H1 (cell line): ENCODE measurements at regions not wholly inside any gene's neighbourhood (a gene's known extent, or its start where the extent isn't known, plus 50 kb on each side); places are given as distances from the start of the nearest gene placed in this dataset.

Experiments used
- CTCF ChIA-PET: fragments of 300-600 bp; sonication (Branson Sonifier 250); formaldehyde crosslinking; loops from one replicate; lab custom pipeline; 2021; ENCODE audit not compliant: partially characterized antibody; lab: Charles Lee
- POLR2A ChIA-PET: fragments of 300-600 bp; sonication (Branson Sonifier 250); formaldehyde crosslinking; loops from one replicate; lab custom pipeline; 2021; ENCODE audit warnings: inconsistent platforms; ENCODE audit not compliant: partially characterized antibody; lab: Charles Lee
- DNase-seq, 2 experiments: peaks; one replicate each; pipeline versions ENCODE4 v3.0.0 to v3.0.0-alpha.2; 2010 to 2022; ENCODE audit warnings: low spot score in 2 of 2, low read depth in 1 of 2, mixed read lengths in 1 of 2
- FAIRE-seq: peaks from 2 replicates; lab custom pipeline; 2011; peaks lifted over from hg19 to GRCh38; lab: Jason Lieb, UNC
- H2AFZ ChIP-seq: 2 replicates; pipeline ENCODE4 v1.8.1; 2012; ENCODE audit warnings: low read length, inconsistent platforms
- H2AK5ac ChIP-seq: 2 replicates; pipeline ENCODE4 v1.6.1; 2013; ENCODE audit warnings: low read depth, low read length
- H2BK120ac ChIP-seq: replicated peaks from 2 replicates; pipeline ENCODE3; 2013; ENCODE audit warnings: low read depth, low read length, inconsistent platforms
- H2BK12ac ChIP-seq: 2 replicates; pipeline ENCODE4 v1.6.1; 2013; ENCODE audit warnings: low read depth, low read length
- H2BK15ac ChIP-seq: 2 replicates; pipeline ENCODE4 v1.6.1; 2013; ENCODE audit warnings: low read length
- H2BK20ac ChIP-seq: 2 replicates; pipeline ENCODE4 v1.6.1; 2013; ENCODE audit warnings: low read length
- H2BK5ac ChIP-seq: 2 replicates; pipeline ENCODE4 v1.6.1; 2013; ENCODE audit warnings: low read depth, low read length
- H3K14ac ChIP-seq: 2 replicates; pipeline ENCODE4 v1.6.1; 2013; ENCODE audit warnings: inconsistent platforms; ENCODE audit not compliant: insufficient read length
- H3K18ac ChIP-seq: 2 replicates; pipeline ENCODE4 v1.6.1; 2013; ENCODE audit warnings: low read length; ENCODE audit errors: extremely low read depth
- H3K23ac ChIP-seq: 2 replicates; pipeline ENCODE4 v1.6.1; 2013; ENCODE audit warnings: inconsistent platforms; ENCODE audit not compliant: insufficient read length
- H3K23me2 ChIP-seq: 2 replicates; pipeline ENCODE4 v1.6.1; 2013; ENCODE audit warnings: low read depth, low read length
- H3K27ac ChIP-seq: 2 replicates; pipeline ENCODE4 v1.6.1; 2011; ENCODE audit warnings: low read depth, low read length, inconsistent platforms
- H3K27me3 ChIP-seq, 4 experiments: replicated peaks in 1 of 4; 1 replicate in 1 of 4; 2 replicates in 3 of 4; pipeline versions ENCODE4 v1.6.1 to v1.8.1; 2011 to 2013; ENCODE audit warnings: low read length in 3 of 4, mild to moderate bottlenecking in 3 of 4, inconsistent platforms in 2 of 4, mixed read lengths in 2 of 4, moderate library complexity in 1 of 4; ENCODE audit not compliant: control insufficient read depth in 3 of 4, insufficient read depth in 3 of 4; ENCODE audit errors: extremely low read depth in 1 of 4
- H3K36me3 ChIP-seq, 4 experiments: 2 replicates each; pipeline versions ENCODE4 v1.6.1 to v1.8.1; 2011 to 2013; ENCODE audit warnings: mild to moderate bottlenecking in 4 of 4, low read length in 3 of 4, moderate library complexity in 2 of 4, control low read depth in 1 of 4, inconsistent platforms in 1 of 4; ENCODE audit not compliant: insufficient read depth in 4 of 4, control insufficient read depth in 2 of 4
- H3K4ac ChIP-seq: replicated peaks from 2 replicates; pipeline ENCODE3; 2013; ENCODE audit warnings: low read length, low read depth, mixed read lengths, inconsistent platforms; ENCODE audit not compliant: insufficient read length
- H3K4me1 ChIP-seq, 4 experiments: replicated peaks in 1 of 4; 1 replicate in 1 of 4; 2 replicates in 3 of 4; pipeline versions ENCODE4 v1.6.1 to v1.8.1; 2011 to 2013; ENCODE audit warnings: low read length in 3 of 4, inconsistent platforms in 2 of 4, mixed read lengths in 1 of 4; ENCODE audit not compliant: insufficient read depth in 4 of 4, control insufficient read depth in 3 of 4
- H3K4me2 ChIP-seq, 2 experiments: 2 replicates each; pipeline versions ENCODE4 v1.6.1 to v1.8.1; 2011 to 2013; ENCODE audit warnings: low read depth in 2 of 2, low read length in 2 of 2, control low read depth in 1 of 2, inconsistent platforms in 1 of 2, mild to moderate bottlenecking in 1 of 2; ENCODE audit not compliant: insufficient read depth in 1 of 2
- H3K4me3 ChIP-seq, 4 experiments: fragments of 200-600, 300-600 bp in 1 of 4; sonication (generic), shearing (Covaris generic), sonication (Bioruptor Twin) in 1 of 4; 2 replicates each; pipeline versions ENCODE4 v1.5.1 to v1.8.1; 2011 to 2016; ENCODE audit warnings: low read length in 4 of 4, low read depth in 3 of 4, control low read depth in 2 of 4, inconsistent platforms in 2 of 4, mild to moderate bottlenecking in 2 of 4, mixed read lengths in 1 of 4, moderate library complexity in 1 of 4; ENCODE audit not compliant: insufficient read depth in 2 of 4; ENCODE audit errors: extremely low read depth in 1 of 4
- H3K56ac ChIP-seq: replicated peaks from 2 replicates; pipeline ENCODE3; 2013; ENCODE audit warnings: low read depth, mild to moderate bottlenecking, mixed read lengths, low read length, inconsistent platforms; ENCODE audit not compliant: insufficient read length
- H3K79me1 ChIP-seq: 2 replicates; pipeline ENCODE4 v1.6.1; 2013; ENCODE audit warnings: low read depth, low read length, control low read depth
- H3K79me2 ChIP-seq, 2 experiments: 2 replicates each; pipeline versions ENCODE4 v1.6.1 to v1.8.1; 2012 to 2013; ENCODE audit warnings: low read length in 2 of 2, mild to moderate bottlenecking in 2 of 2, inconsistent platforms in 1 of 2; ENCODE audit not compliant: insufficient read depth in 2 of 2, control insufficient read depth in 1 of 2
- H3K9ac ChIP-seq, 4 experiments: replicated peaks in 1 of 4; 1 replicate in 1 of 4; 2 replicates in 3 of 4; pipeline versions ENCODE4 v1.6.1 to v1.8.1; 2011 to 2013; ENCODE audit warnings: low read depth in 3 of 4, low read length in 3 of 4, control low read depth in 2 of 4, mild to moderate bottlenecking in 2 of 4, moderate library complexity in 2 of 4, inconsistent platforms in 1 of 4; ENCODE audit errors: extremely low read depth in 1 of 4
- H3K9me3 ChIP-seq, 2 experiments: 2 replicates each; pipeline versions ENCODE4 v1.6.1 to v1.8.1; 2012 to 2013; ENCODE audit warnings: mild to moderate bottlenecking in 2 of 2, moderate library complexity in 2 of 2, control low read depth in 1 of 2, inconsistent platforms in 1 of 2, low read depth in 1 of 2, low read length in 1 of 2, mixed read lengths in 1 of 2; ENCODE audit not compliant: insufficient read depth in 2 of 2
- H4K20me1 ChIP-seq, 2 experiments: replicated peaks in 1 of 2; 2 replicates each; pipeline versions ENCODE3 to v1.8.1; 2011 to 2013; ENCODE audit warnings: inconsistent platforms in 2 of 2, low read length in 2 of 2, mild to moderate bottlenecking in 1 of 2; ENCODE audit not compliant: insufficient read depth in 2 of 2, control insufficient read depth in 1 of 2
- H4K5ac ChIP-seq: 2 replicates; pipeline ENCODE4 v1.6.1; 2013; ENCODE audit warnings: low read length, low read depth, mixed read lengths, inconsistent platforms; ENCODE audit not compliant: insufficient read length
- H4K8ac ChIP-seq: 2 replicates; pipeline ENCODE4 v1.8.0; 2013; ENCODE audit warnings: mild to moderate bottlenecking, moderate library complexity, low read length, inconsistent platforms; ENCODE audit not compliant: insufficient read depth; ENCODE audit errors: extremely low read depth
- H4K91ac ChIP-seq: replicated peaks from 2 replicates; pipeline ENCODE3; 2013; ENCODE audit warnings: low read length, mixed read lengths, inconsistent platforms; ENCODE audit not compliant: insufficient read length
- ASH2L ChIP-seq: fragments of 200-600, 300-600 bp; sonication (generic); IDR thresholded peaks from one replicate; pipeline ENCODE4 v1.7.1; 2017; ENCODE audit warnings: low read length
- CBX8 ChIP-seq: fragments of 300-800, 300-1000 bp; sonication (generic); IDR thresholded peaks from 2 replicates; pipeline ENCODE4 v1.7.1; 2016; ENCODE audit warnings: low read depth, low read length, borderline replicate concordance
- CHD2 ChIP-seq: IDR thresholded peaks from 2 replicates; pipeline ENCODE4 v1.6.1; 2012; ENCODE audit warnings: low read length, improper control_type of control experiment
- CTCF ChIP-seq, 3 experiments: IDR thresholded peaks; 1 replicate in 2 of 3; 2 replicates in 1 of 3; pipeline versions ENCODE4 v1.5.1 to v1.6.1; 2011; ENCODE audit warnings: low read length in 3 of 3, mild to moderate bottlenecking in 3 of 3, inconsistent platforms in 2 of 3, low read depth in 1 of 3, moderate library complexity in 1 of 3; ENCODE audit not compliant: insufficient read depth in 1 of 3; ENCODE audit errors: control extremely low read depth in 1 of 3
- GTF2F1 ChIP-seq: IDR thresholded peaks from 2 replicates; pipeline ENCODE4 v1.6.1; 2012; ENCODE audit warnings: low read depth, low read length, improper control_type of control experiment, borderline replicate concordance
- MAFK ChIP-seq: IDR thresholded peaks from 2 replicates; pipeline ENCODE4 v1.6.1; 2012; ENCODE audit warnings: low read depth, mild to moderate bottlenecking, improper control_type of control experiment, low read length
- MAX ChIP-seq: IDR thresholded peaks from 2 replicates; pipeline ENCODE4 v1.6.1; 2012; ENCODE audit warnings: inconsistent platforms
- NRF1 ChIP-seq: IDR thresholded peaks from 2 replicates; pipeline ENCODE4 v1.6.1; 2011; ENCODE audit warnings: mild to moderate bottlenecking, low read depth, low read length, improper control_type of control experiment
- POLR2AphosphoS5 ChIP-seq: IDR thresholded peaks from 2 replicates; pipeline ENCODE4 v1.6.1; 2011; ENCODE audit warnings: low read depth, low read length
- RBBP5 ChIP-seq: IDR thresholded peaks from 2 replicates; pipeline ENCODE4 v1.7.1; 2012; ENCODE audit warnings: low read depth, mild to moderate bottlenecking, inconsistent platforms, low read length, moderate library complexity, borderline replicate concordance
- RNF2 ChIP-seq: fragments of 200-900, 300-1000 bp; sonication (generic); IDR thresholded peaks from 2 replicates; pipeline ENCODE4 v1.7.1; 2016; ENCODE audit warnings: borderline replicate concordance, low read depth, mild to moderate bottlenecking, antibody characterized with exemption, low read length; ENCODE audit not compliant: poor library complexity, severe bottlenecking; ENCODE audit errors: missing control alignments
- TAF7 ChIP-seq: optimal IDR thresholded peaks from 2 replicates; pipeline ENCODE3; 2011; ENCODE audit warnings: low read depth, mild to moderate bottlenecking, inconsistent platforms, low read length, moderate library complexity, borderline replicate concordance
- YY1 ChIP-seq: IDR thresholded peaks from 2 replicates; pipeline ENCODE4 v1.6.1; 2011; ENCODE audit warnings: low read depth, mild to moderate bottlenecking, low read length
- WGBS, 2 experiments: shearing (Covaris generic) in 1 of 2; methylation state at CpG; one replicate each; pipeline versions ENCODE4 v1.1.6 to v1.1.7; 2013 to 2015; ENCODE audit warnings: low lambda C conversion rate in 2 of 2, mixed read lengths in 2 of 2, inconsistent platforms in 1 of 2, low coverage in 1 of 2, missing lambda C conversion rate in 1 of 2; ENCODE audit not compliant: insufficient replicate concordance in 2 of 2, insufficient coverage in 1 of 2, insufficient read length in 1 of 2; ENCODE audit errors: extremely low coverage in 1 of 2, missing lambda C conversion rate in 1 of 2; 5-methylcytosine and 5-hydroxymethylcytosine counted together

- Histone ChIP-seq H3K9me3 (no peaks in the 10 kb centered on the region), H2BK120ac (no peak overlapping the region), H3K23ac (no peak overlapping the region), H3K27me3 (no peaks in the 10 kb centered on the region), H3K4me3 (no peak overlapping the region), H2BK15ac (no peak overlapping the region), H2AFZ (no peak overlapping the region), H3K79me1 (no peaks in the 10 kb centered on the region), H2AK5ac (no peak overlapping the region), H3K27ac (no peak overlapping the region), H3K23me2 (no peaks in the 10 kb centered on the region), H3K4me2 (no peak overlapping the region), H4K5ac (no peak overlapping the region), H3K56ac (no peak overlapping the region), H4K91ac (no peak overlapping the region), H2BK12ac (no peak overlapping the region), H3K4ac (no peak overlapping the region), H3K9ac (no peak overlapping the region), H3K14ac (no peak overlapping the region), H2BK5ac (no peak overlapping the region), H3K36me3 (no peaks in the 10 kb centered on the region), H4K20me1 (no peaks in the 10 kb centered on the region), H2BK20ac (no peak overlapping the region), H3K18ac (no peak overlapping the region), H3K79me2 (no peaks in the 10 kb centered on the region), H4K8ac (no peak overlapping the region), H3K4me1 (no peaks in the 10 kb centered on the region)
- no peak for DNase-seq
- POLR2A ChIA-PET: no interaction called here
- FAIRE-seq: no peak
- CTCF ChIA-PET: no interaction called here
- WGBS, 2 experiments: 84% methylated on average over 3 of the region's 3 CpGs; no CpG with 5 or more reads in 1 of the 2 experiments
- TF ChIP-seq CBX8: no peak
- TF ChIP-seq CHD2: no peak
- TF ChIP-seq ASH2L: no peak
- no peak for TF ChIP-seq NRF1
- TF ChIP-seq MAFK: no peak
- TF ChIP-seq RBBP5: no peak
- TF ChIP-seq RNF2: no peak
- TF ChIP-seq TAF7: no peak
- no peak for TF ChIP-seq YY1
- TF ChIP-seq MAX: no peak
- TF ChIP-seq GTF2F1: no peak
- no peak for TF ChIP-seq CTCF (IDR thresholded peaks at IDR 0.05; ENCODE audit: control extremely low read depth in 1 of 3, insufficient read depth in 1 of 3, low read depth in 1 of 3, low read length in 3 of 3)
- no peak for TF ChIP-seq POLR2AphosphoS5
Observed at GRCh38 chr11:110948112-110948511, 235.9 kb upstream of the ARHGAP20 start.
